CD14-positive monocyte (primary cell): ENCODE measurements at regions not wholly inside any gene's neighbourhood (a gene's known extent, or its start where the extent isn't known, plus 50 kb on each side); places are given as distances from the start of the nearest gene placed in this dataset.

Source experiments
- DNase-seq, 3 donors: peaks; one replicate each; pipeline ENCODE4 v3.0.0-alpha.2; 2011 to 2022
- H2AFZ ChIP-seq: 2 replicates; pipeline ENCODE4 v1.6.0; 2012; ENCODE audit warnings: mild to moderate bottlenecking, low read depth, low read length, inconsistent platforms; ENCODE audit not compliant: insufficient read depth, poor library complexity, severe bottlenecking
- H3K27ac ChIP-seq, 2 donors: 1 replicate in 1 of 2; 2 replicates in 1 of 2; pipeline ENCODE4 v1.5.1; 2012 to 2013; ENCODE audit warnings: low read length in 2 of 2, control low read depth in 1 of 2, inconsistent platforms in 1 of 2, low read depth in 1 of 2, mild to moderate bottlenecking in 1 of 2
- H3K27me3 ChIP-seq, 2 donors: one replicate each; pipeline versions ENCODE4 v1.6.0 to v1.6.1; 2011 to 2013; ENCODE audit warnings: low read length in 2 of 2; ENCODE audit not compliant: control insufficient read depth in 2 of 2, insufficient read depth in 2 of 2
- H3K36me3 ChIP-seq, 2 donors: replicated peaks in 1 of 2; 1 replicate in 1 of 2; 2 replicates in 1 of 2; pipeline versions ENCODE4 v1.5.1 to v1.6.1; 2012 to 2013; ENCODE audit warnings: low read length in 2 of 2, control low read depth in 1 of 2, inconsistent platforms in 1 of 2, mild to moderate bottlenecking in 1 of 2; ENCODE audit not compliant: insufficient read depth in 2 of 2, control insufficient read depth in 1 of 2
- H3K4me1 ChIP-seq, 2 donors: 1 replicate in 1 of 2; 2 replicates in 1 of 2; pipeline versions ENCODE4 v1.5.1 to v1.6.1; 2012 to 2013; ENCODE audit warnings: low read length in 2 of 2, control low read depth in 1 of 2, inconsistent platforms in 1 of 2, mild to moderate bottlenecking in 1 of 2, moderate library complexity in 1 of 2; ENCODE audit not compliant: insufficient read depth in 2 of 2, control insufficient read depth in 1 of 2
- H3K4me2 ChIP-seq: replicated peaks from 2 replicates; pipeline ENCODE3; 2012; ENCODE audit warnings: low read length, moderate library complexity, mild to moderate bottlenecking; ENCODE audit not compliant: poor library complexity, severe bottlenecking; ENCODE audit errors: extremely low read depth
- H3K4me3 ChIP-seq, 3 experiments: fragments of 200-600 bp in 1 of 3; sonication (generic) in 1 of 3; replicated peaks in 1 of 3; 1 replicate in 2 of 3; 2 replicates in 1 of 3; pipeline ENCODE4 v1.5.1; 2011 to 2013; ENCODE audit warnings: low read length in 3 of 3, mild to moderate bottlenecking in 3 of 3, control low read depth in 2 of 3, low read depth in 2 of 3, inconsistent platforms in 1 of 3, moderate library complexity in 1 of 3
- H3K79me2 ChIP-seq: 2 replicates; pipeline ENCODE4 v1.6.0; 2012; ENCODE audit warnings: mild to moderate bottlenecking, control low read depth, inconsistent platforms, low read length, moderate library complexity; ENCODE audit not compliant: insufficient read depth
- H3K9ac ChIP-seq: 2 replicates; pipeline ENCODE4 v1.6.0; 2017; ENCODE audit warnings: low read length, mild to moderate bottlenecking; ENCODE audit not compliant: insufficient read depth, poor library complexity, severe bottlenecking
- H3K9me3 ChIP-seq, 2 donors: replicated peaks in 1 of 2; 1 replicate in 1 of 2; 2 replicates in 1 of 2; pipeline versions ENCODE4 v1.5.1 to v1.6.1; 2012 to 2013; ENCODE audit warnings: low read length in 2 of 2, control low read depth in 1 of 2; ENCODE audit not compliant: control insufficient read depth in 1 of 2, insufficient read depth in 1 of 2
- H4K20me1 ChIP-seq: 2 replicates; pipeline ENCODE4 v1.6.0; 2012; ENCODE audit warnings: mild to moderate bottlenecking, low read length, control low read depth, moderate library complexity; ENCODE audit not compliant: insufficient read depth
- H3K27ac Mint-ChIP-seq, 7 donors: one replicate each; pipeline ENCODE4 v1.8.0; 2020; ENCODE audit warnings: mild to moderate bottlenecking in 7 of 7, mixed read lengths in 7 of 7, moderate library complexity in 6 of 7, inconsistent platforms in 2 of 7
- H3K27me3 Mint-ChIP-seq, 3 donors: one replicate each; pipeline ENCODE4 v1.8.0; 2021 to 2022; ENCODE audit warnings: low read depth in 3 of 3, mild to moderate bottlenecking in 3 of 3, mixed read lengths in 3 of 3, moderate library complexity in 3 of 3, inconsistent platforms in 1 of 3
- H3K36me3 Mint-ChIP-seq, 2 donors: one replicate each; pipeline ENCODE4 v1.8.0; 2020; ENCODE audit warnings: mixed read lengths in 2 of 2, inconsistent platforms in 1 of 2, mild to moderate bottlenecking in 1 of 2
- H3K4me1 Mint-ChIP-seq: one replicate; pipeline ENCODE4 v1.8.0; 2020; ENCODE audit warnings: mild to moderate bottlenecking, mixed read lengths
- H3K4me3 Mint-ChIP-seq, 2 donors: one replicate each; pipeline ENCODE4 v1.8.0; 2020; ENCODE audit warnings: mild to moderate bottlenecking in 2 of 2, mixed read lengths in 2 of 2, moderate library complexity in 1 of 2
- H3K9me3 Mint-ChIP-seq, 7 donors: one replicate each; pipeline ENCODE4 v1.8.0; 2020 to 2022; ENCODE audit warnings: mixed read lengths in 7 of 7, mild to moderate bottlenecking in 6 of 7, moderate library complexity in 6 of 7, inconsistent platforms in 2 of 7
- CTCF ChIP-seq: fragments of 200-600 bp; IDR thresholded peaks from one replicate; pipeline ENCODE4 v1.8.0; 2022; ENCODE audit warnings: antibody characterized with exemption, mild to moderate bottlenecking
- WGBS: methylation state at CpG from one replicate; pipeline ENCODE4 v1.1.5; 2013; ENCODE audit warnings: missing lambda C conversion rate; ENCODE audit not compliant: insufficient coverage; 5-methylcytosine and 5-hydroxymethylcytosine counted together
- intact Hi-C, 2 donors: fragments of 100-400 bp; cut with micrococcal nuclease; formaldehyde crosslinking; loops; one replicate each; pipeline versions ENCODE4 v1.15.0 to v1.15.1; 2023

DNA sequence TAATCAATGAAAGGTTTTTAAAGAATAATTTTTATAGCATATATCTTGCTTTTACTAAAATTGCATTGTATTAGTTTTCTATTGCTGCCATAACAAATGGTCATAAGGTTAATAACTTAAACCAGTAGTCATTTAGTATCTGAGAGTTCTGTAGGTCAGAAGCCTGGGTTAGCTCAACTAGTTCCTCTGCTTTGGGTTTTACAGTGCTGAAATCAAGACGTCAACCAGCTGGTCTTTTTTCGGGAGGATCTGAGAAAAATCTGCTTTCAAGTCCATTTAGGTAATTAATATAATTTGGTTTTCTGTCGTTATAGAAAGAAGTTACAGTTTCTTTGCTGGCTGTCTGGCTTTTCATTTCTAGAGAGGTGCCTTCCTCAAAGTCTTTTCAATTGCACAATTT is 577.7 kb downstream of the MRPL39 start:
- intact Hi-C loops = no loop called here
- Mint-ChIP-seq H3K4me1 (no peaks in the 10 kb centered on the region), H3K27ac (no peak overlapping the region), H3K27me3 (peaks cover 0 to 6% (median 0%) of the 10 kb centered on the region in 3 donors), H3K4me3 (no peak overlapping the region), H3K9me3 (peaks cover 0 to 16% (median 9%) of the 10 kb centered on the region in 7 donors), H3K36me3 (no peaks in the 10 kb centered on the region)
- Histone ChIP-seq H3K27ac (no peak overlapping the region), H3K4me1 (no peaks in the 10 kb centered on the region), H3K36me3 (no peaks in the 10 kb centered on the region), H3K4me3 (no peak overlapping the region), H3K9ac (no peak overlapping the region), H4K20me1 (no peaks in the 10 kb centered on the region), H3K79me2 (no peaks in the 10 kb centered on the region), H3K4me2 (no peak overlapping the region), H3K27me3 (no peaks in the 10 kb centered on the region), H3K9me3 (peaks cover 6 to 22% of the 10 kb centered on the region in 2 donors), H2AFZ (no peak overlapping the region)
- TF ChIP-seq CTCF = no peak
- WGBS = no CpG with 5 or more reads among the region's 3 CpGs
- no peak for DNase-seq

GRCh38 chr21:25025596-25025995 is 581.7 kb downstream of the MRPL39 start:
- H3K4me2 ChIP-seq = no peak overlapping the region
- no peaks in the 10 kb centered on the region for H3K27me3 ChIP-seq
- H3K9me3 Mint-ChIP-seq = peaks cover 5 to 20% (median 16%) of the 10 kb centered on the region in 7 donors

More at GRCh38 chr21:25025596-25025995, 581.7 kb downstream of the MRPL39 start:
- H3K79me2 ChIP-seq = no peaks in the 10 kb centered on the region
- Mint-ChIP-seq H3K27me3 (peaks cover 0 to 6% (median 0%) of the 10 kb centered on the region in 3 donors), H3K4me1 (no peaks in the 10 kb centered on the region), H3K36me3 (no peaks in the 10 kb centered on the region), H3K27ac (no peak overlapping the region), H3K4me3 (no peak overlapping the region)
- no peaks in the 10 kb centered on the region for H3K36me3 ChIP-seq
- no peak overlapping the region for H3K9ac ChIP-seq
- peaks cover 15 to 36% of the 10 kb centered on the region in 2 donors for H3K9me3 ChIP-seq
- no peaks in the 10 kb centered on the region for H3K4me1 ChIP-seq
- DNase-seq = no peak
- WGBS = 33% methylated on average over 2 of the region's 2 CpGs
- H2AFZ ChIP-seq = no peak overlapping the region
- intact Hi-C loops = no loop called here
- TF ChIP-seq CTCF = no peak
- no peak overlapping the region for H3K4me3 ChIP-seq
- no peaks in the 10 kb centered on the region for H4K20me1 ChIP-seq
- H3K27ac ChIP-seq = no peak overlapping the region
